DMS53 (cell line): ENCODE measurements at regions not wholly inside any gene's neighbourhood (a gene's known extent, or its start where the extent isn't known, plus 50 kb on each side); places are given as distances from the start of the nearest gene placed in this dataset.

Source experiments
- DNase-seq: peaks from one replicate; lab custom pipeline; 2025; lab: John Stamatoyannopoulos, UW

- DNase-seq, result no peak
Observed at GRCh38 chr1:82279241-82279640, 478.5 kb downstream of the ADGRL2 start.

GRCh38 chr1:82273816-82274215, 473.1 kb downstream of the ADGRL2 start:
- DNase-seq, result no peak

DNA sequence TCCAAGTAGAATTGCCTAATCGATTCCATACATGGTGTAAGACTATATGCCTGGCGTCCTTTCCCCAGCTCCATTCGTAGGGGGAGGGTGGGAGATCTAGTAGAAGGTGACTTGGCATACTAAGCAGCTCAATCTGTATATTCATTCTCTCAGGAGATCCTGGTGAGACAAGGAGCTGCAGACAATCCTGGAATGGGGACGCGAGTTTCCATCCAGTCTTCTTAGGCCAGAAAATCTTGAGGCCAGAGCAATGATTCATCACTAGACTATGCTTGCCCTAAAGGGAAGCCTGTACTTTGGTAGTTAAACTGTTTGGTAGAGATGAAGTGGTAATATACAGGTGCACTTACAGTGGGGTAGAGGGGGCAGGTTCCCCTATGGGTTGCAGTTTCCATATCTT, 468.7 kb downstream of the ADGRL2 start:
- no peak for DNase-seq

DNA sequence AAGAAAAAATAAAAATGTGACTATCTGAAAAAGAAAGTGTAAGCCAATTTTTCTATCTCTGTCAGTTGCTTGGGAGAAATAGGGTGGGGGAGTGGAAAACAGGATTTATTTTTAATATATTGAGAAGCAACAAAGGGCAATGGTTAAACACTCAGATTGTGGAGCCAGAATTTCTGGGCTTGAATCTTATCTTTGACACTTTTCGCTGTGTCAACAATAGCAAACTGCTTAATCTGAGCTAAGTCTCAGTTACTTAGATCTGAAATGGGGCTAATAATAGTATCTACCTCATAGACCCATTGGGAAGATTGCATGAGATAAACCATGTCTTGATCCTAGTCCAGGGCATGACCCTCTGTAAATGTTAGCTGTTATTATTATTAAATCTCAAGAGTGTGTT, 468.1 kb downstream of the ADGRL2 start:
- DNase-seq, result no peak

- DNase-seq, result no peak
Observed at GRCh38 chr1:82266351-82266750, 465.6 kb downstream of the ADGRL2 start.

DNA sequence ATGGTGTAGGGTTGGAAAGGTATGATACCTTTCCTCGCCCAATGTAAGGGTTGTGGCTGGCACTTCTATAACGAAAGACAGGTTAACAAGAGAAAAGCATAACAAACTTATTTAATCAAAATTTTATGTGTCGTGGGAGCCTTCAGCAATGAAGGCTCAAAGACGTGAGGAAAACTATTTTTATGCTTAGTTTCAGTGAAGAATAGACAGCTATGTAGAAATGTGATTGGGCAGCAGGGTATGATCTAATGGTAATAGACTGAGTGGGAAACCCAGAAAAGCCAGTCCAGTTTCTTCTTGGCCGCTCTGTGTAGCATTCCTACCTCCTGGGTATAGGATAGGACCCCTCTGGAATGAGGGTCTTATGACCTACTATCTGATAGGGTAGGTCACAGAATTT, 464.7 kb downstream of the ADGRL2 start:
- no peak for DNase-seq

GRCh38 chr1:82264802-82265201, 464.1 kb downstream of the ADGRL2 start:
- no peak for DNase-seq

DNA sequence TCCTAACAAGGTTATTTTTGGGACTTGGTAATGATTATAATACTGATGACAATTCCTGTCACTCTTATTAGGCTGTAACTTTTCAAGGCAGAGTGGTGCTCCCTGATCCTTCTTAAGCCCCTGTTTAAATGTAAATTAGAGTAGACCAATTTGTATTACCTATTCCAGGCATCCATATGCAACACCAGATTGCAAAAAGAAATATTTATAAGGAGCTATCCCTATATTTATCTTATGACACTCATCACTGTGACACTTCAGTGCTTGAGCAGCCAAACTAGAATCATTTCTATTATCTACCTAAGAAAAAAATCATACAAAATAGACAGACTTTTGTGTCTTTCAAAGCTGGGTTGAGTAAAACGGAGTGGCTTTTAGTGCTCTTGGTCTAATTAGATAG, 462.7 kb downstream of the ADGRL2 start:
- no peak for DNase-seq

DNA sequence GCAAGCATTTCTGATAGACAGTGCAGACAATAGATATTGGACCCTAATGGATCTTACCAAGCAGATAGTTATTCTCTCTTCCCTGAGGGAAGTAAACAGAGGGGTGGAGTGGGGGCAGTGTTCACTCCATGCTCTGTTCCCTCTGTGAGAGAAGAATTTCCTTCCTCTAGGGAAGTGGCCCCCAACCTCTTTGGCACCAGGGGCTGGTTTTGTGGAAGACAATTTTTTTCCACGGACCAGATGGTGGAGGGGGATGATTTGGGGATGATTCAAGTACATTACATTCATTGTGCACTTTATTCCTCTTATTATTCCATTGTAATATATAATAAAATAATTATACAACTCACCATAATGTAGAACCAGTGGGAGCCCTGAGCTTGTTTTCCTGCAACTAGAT, 459.9 kb downstream of the ADGRL2 start:
- peak; percentile 39 for DNase-seq

DNA sequence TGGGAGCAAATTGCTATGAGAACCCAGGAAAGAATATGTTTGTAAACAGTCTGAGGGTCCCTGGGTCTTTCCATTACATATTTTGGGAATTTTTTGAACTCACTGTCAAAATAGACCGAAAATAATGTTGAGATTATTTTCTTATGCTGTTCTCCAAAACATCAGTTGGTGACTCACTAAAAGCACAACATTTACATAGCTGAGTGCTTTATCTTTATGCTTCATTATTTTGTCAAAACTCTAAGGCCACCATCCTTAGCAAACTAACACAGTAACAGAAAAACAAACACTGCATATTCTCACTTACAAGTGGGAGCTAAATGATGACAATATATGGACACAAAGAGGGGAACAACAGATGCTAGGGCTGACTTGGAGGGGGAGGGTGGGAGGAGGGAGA, 459.3 kb downstream of the ADGRL2 start:
- peak; percentile 76 for DNase-seq

- no peak for DNase-seq
Observed at GRCh38 chr1:82258887-82259286, 458.2 kb downstream of the ADGRL2 start.

GRCh38 chr1:82246050-82246449, 445.3 kb downstream of the ADGRL2 start:
- DNase-seq, result no peak

DNA sequence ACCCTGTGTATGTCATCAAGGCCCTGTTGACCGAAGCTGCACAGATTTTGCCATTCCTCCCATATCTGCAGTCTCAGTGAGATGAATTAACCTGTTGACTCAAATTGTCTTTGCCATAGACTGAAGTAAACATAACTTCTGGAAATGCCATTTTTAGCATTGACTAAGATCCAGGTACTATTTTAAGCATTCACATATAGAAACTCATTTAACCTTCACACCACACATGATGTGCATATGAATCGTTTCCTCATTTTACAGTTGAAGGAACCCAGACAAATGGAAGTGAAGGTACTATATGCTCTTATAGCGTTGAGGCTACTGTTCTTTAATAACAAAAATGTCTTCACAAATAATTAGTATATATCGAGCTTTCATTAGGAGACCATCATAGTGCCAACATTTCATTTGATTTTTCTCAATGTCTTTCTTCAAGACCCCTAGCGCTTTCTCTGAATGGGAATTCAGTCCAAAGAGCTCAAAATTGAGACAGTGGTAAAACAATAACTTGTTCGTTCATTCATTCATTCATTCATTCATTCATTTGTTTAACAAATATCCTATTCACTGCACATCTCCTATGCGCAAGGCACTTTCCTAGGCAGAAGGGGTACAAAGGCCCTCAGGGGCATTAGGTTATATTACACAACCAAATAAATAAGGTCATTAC, 444.7 kb downstream of the ADGRL2 start:
- DNase-seq, result no peak

DNA sequence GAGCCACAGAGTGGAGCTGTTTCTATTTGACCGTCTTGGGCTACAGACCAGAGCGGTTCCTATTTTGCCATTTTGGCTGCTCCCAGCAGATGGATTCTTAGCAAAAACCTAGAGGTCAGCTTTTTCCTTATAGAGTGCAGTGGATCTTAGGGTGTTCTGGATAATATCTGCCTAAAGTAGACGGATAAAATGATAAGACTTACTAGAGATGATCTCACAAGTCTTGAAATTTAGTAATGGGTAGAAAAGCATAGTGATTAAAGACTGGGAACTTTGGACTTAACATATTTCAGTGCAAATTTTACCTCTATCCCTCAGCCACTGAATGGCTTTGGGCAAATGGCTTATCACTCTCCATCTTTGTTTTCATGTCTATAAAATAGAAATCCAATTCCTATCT, 439.8 kb downstream of the ADGRL2 start:
- DNase-seq, result no peak

DNA sequence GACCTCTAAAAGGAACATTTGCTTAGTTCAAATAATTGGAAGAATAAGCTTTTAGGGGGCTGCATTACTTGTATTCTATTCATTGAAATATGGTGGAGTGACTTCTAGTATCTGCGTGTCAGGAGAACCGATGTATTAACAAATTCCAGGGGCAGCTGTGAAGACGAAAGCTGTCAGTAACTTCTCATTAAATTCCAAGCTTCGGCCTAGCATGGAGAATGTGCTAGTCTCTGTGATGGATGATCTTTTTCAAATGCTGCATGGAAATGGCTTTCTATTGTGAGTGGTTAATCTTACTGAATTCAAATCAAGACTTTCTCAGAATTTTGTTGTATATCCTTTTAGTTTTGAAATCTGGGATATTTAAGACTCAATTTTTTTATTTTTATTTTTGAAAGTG, 429.9 kb downstream of the ADGRL2 start:
- no peak for DNase-seq

- peak; percentile 29 for DNase-seq
Observed at GRCh38 chr1:82227306-82228095, 426.8 kb downstream of the ADGRL2 start.

DNA sequence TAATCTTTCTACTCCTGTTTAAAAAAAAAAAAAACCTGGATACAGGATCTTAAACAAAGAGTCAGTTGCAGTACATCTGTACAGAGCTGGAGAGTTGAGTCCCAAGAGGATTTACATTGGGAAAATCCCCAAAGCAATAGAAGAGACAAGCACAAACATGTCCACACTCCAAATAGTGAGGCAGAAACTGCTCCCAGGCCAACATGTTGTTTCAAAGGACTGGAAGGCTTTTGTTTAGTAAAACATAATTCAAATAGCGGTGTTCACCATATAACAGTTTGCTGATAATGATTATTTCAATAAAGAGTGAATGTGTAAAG, 425.4 kb downstream of the ADGRL2 start:
- DNase-seq, result peak; percentile 46

- DNase-seq, result peak; percentile 70
Observed at GRCh38 chr1:82225421-82226185, 424.9 kb downstream of the ADGRL2 start.

- DNase-seq, result no peak
Observed at GRCh38 chr1:82223091-82223490, 422.4 kb downstream of the ADGRL2 start.

GRCh38 chr1:82221721-82222120, 421.0 kb downstream of the ADGRL2 start:
- no peak for DNase-seq

GRCh38 chr1:82220754-82221153, 420.0 kb downstream of the ADGRL2 start:
- DNase-seq, result no peak

- no peak for DNase-seq
Observed at GRCh38 chr1:82219841-82220240, 419.1 kb downstream of the ADGRL2 start.

DNA sequence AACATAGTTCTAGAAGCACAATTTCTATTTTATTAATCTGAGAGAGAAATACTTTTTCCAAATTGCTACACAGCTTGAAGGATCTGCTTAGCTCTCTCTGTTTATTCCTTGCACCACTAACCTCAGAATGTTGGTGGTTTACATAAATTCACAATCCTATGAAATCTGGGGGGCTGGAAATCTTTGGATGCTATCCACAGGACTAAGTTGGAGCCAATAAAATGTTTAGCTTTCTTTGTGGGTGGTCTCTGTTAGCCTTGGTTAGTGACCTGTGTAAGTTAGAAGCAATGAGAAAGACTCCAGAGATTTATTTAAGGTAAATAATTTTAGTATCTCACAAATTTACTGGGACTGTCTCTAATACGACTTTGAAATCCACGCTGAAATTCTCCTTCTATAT, 418.1 kb downstream of the ADGRL2 start:
- DNase-seq, result no peak
